ENCODE measurements at regions not wholly inside any gene's neighbourhood (a gene's known extent, or its start where the extent isn't known, plus 50 kb on each side); places are given as distances from the start of the nearest gene placed in this dataset.

- H3K27ac Mint-ChIP-seq = no peak overlapping the region
- Histone ChIP-seq H3K27ac (no peak overlapping the region), H3K27me3 (peaks cover 5% of the 10 kb centered on the region), H4K20me1 (ENCODE audit: low read depth) (no peaks in the 10 kb centered on the region), H3K4me3 (no peak overlapping the region), H3K9ac (no peak overlapping the region), H2AFZ (replicated peaks) (no peak overlapping the region), H3F3A (ENCODE audit: low read depth) (no peaks in the 10 kb centered on the region), H3K36me3 (no peaks in the 10 kb centered on the region), H3K4me2 (no peak overlapping the region), H3K4me1 (no peaks in the 10 kb centered on the region), H3K9me3 (ENCODE audit: low read depth) (no peaks in the 10 kb centered on the region), H3K79me2 (ENCODE audit: low read depth) (no peaks in the 10 kb centered on the region)
- H3K4me3 Mint-ChIP-seq = no peak overlapping the region
- H3K27me3 Mint-ChIP-seq (ENCODE audit: insufficient read depth, low read depth) = peaks cover 3% of the 10 kb centered on the region
- H3K9me3 Mint-ChIP-seq = no peaks in the 10 kb centered on the region
- H3K36me3 Mint-ChIP-seq = no peaks in the 10 kb centered on the region
- TF ChIP-seq CTCF (IDR thresholded peaks at IDR 0.05) (no peak), EZH2phosphoT487 (IDR thresholded peaks at IDR 0.05) (no peak)
- no peak for DNase-seq (ENCODE audit: low spot score)
- H3K4me1 Mint-ChIP-seq = no peaks in the 10 kb centered on the region
These were observed 86.1 kb upstream of the HIVEP3 start for GRCh38 chr1:42004860-42005259.

GRCh38 chr1:42004322-42004721, 85.6 kb upstream of the HIVEP3 start:
- no peak overlapping the region for H2AFZ ChIP-seq (replicated peaks)
- no peak for TF ChIP-seq CTCF (IDR thresholded peaks at IDR 0.05)
- no peak for TF ChIP-seq EZH2phosphoT487 (IDR thresholded peaks at IDR 0.05)
- no peak for TF ChIP-seq EZH2 (IDR thresholded peaks at IDR 0.05)
- Mint-ChIP-seq H3K27me3 (ENCODE audit: insufficient read depth, low read depth) (peaks cover 3% of the 10 kb centered on the region), H3K4me3 (no peak overlapping the region), H3K9me3 (no peaks in the 10 kb centered on the region), H3K27ac (no peak overlapping the region), H3K4me1 (no peaks in the 10 kb centered on the region), H3K36me3 (no peaks in the 10 kb centered on the region)
- no peak overlapping the region for H3K4me2 ChIP-seq
- H3K9me3 ChIP-seq (ENCODE audit: low read depth) = no peaks in the 10 kb centered on the region
- no peaks in the 10 kb centered on the region for H3K4me1 ChIP-seq
- no peak overlapping the region for H3K9ac ChIP-seq
- H3K27ac ChIP-seq = no peak overlapping the region
- no peaks in the 10 kb centered on the region for H3F3A ChIP-seq (ENCODE audit: low read depth)
- no peaks in the 10 kb centered on the region for H3K36me3 ChIP-seq
- H3K79me2 ChIP-seq (ENCODE audit: low read depth) = no peaks in the 10 kb centered on the region
- no peaks in the 10 kb centered on the region for H4K20me1 ChIP-seq (ENCODE audit: low read depth)
- H3K4me3 ChIP-seq = no peak overlapping the region
- no peak for DNase-seq (ENCODE audit: low spot score)
- peaks cover under 1% of the 10 kb centered on the region for H3K27me3 ChIP-seq

- H3K9me3 Mint-ChIP-seq = no peaks in the 10 kb centered on the region
These were observed 84.7 kb upstream of the HIVEP3 start for GRCh38 chr1:42003433-42003832.

More at GRCh38 chr1:42003433-42003832, 84.7 kb upstream of the HIVEP3 start:
- Mint-ChIP-seq H3K4me3 (no peak overlapping the region), H3K4me1 (no peaks in the 10 kb centered on the region), H3K36me3 (no peaks in the 10 kb centered on the region), H3K27ac (no peak overlapping the region), H3K27me3 (ENCODE audit: insufficient read depth, low read depth) (peaks cover 3% of the 10 kb centered on the region)
- no peak for TF ChIP-seq CTCF (IDR thresholded peaks at IDR 0.05)
- TF ChIP-seq EZH2phosphoT487 (IDR thresholded peaks at IDR 0.05) = no peak
- no peak for TF ChIP-seq EZH2 (IDR thresholded peaks at IDR 0.05)
- no peak overlapping the region for H3K4me2 ChIP-seq
- no peaks in the 10 kb centered on the region for H3K27me3 ChIP-seq
- H3K36me3 ChIP-seq = no peaks in the 10 kb centered on the region
- H3K4me3 ChIP-seq = no peak overlapping the region
- H3K4me1 ChIP-seq = no peaks in the 10 kb centered on the region
- no peak overlapping the region for H2AFZ ChIP-seq (replicated peaks)
- no peaks in the 10 kb centered on the region for H3F3A ChIP-seq (ENCODE audit: low read depth)
- DNase-seq (ENCODE audit: low spot score) = no peak
- H3K79me2 ChIP-seq (ENCODE audit: low read depth) = no peaks in the 10 kb centered on the region
- H3K9ac ChIP-seq = no peak overlapping the region
- H4K20me1 ChIP-seq (ENCODE audit: low read depth) = no peaks in the 10 kb centered on the region
- no peak overlapping the region for H3K27ac ChIP-seq
- no peaks in the 10 kb centered on the region for H3K9me3 ChIP-seq (ENCODE audit: low read depth)

All from neural progenitor cell (in vitro differentiated cells).